ENCODE measurements at regions not wholly inside any gene's neighbourhood (a gene's known extent, or its start where the extent isn't known, plus 50 kb on each side); places are given as distances from the start of the nearest gene placed in this dataset.

DNA sequence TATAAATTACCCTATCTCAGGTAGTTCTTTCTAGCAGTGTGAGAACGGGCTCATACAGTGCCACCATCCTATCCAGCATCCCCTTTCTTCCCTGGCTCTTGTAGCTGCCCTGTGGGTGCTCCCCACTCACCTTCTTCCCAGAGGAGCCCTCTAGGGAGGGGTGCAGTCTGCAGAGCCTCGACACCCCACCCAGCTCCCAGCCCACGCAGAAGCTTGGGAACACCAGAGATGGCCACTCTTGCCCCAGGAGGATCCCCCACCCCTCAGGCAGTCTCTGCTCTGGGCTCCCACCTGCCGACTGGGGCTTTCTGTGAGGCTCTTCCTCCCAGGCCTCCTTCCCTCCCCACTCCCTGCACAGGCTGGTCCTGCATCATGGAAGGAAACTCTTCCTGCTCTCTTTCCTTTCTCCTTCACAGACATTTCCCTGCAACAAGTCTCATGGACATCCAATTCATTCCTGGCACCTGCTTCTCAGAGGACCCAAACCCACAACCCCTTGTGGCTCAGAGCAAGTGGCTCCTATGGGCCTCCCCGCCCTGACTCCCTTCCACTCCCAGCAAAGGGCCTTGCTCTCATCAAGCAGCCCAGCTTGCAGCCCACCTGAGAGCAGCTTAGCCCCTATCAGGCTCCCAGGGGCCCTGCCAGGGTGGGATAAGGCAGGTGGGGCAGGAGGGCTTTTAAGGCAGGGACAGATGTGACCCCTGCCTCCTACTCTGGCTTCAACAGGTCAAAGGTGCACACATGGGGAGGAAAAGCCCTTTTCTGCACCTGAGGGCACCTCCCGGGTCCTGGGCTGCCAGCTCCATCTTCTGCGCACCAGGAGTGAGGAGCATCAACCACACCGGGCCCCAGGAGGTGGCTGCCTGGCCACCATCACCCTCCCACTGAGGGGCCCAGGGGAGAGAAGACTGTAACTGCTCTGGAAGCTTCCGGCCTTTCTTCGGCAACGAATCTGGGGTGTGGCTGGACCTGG lies 263.8 kb upstream of the TNRC6C start:
- no peak for TF ChIP-seq TAF1 (IDR thresholded peaks at IDR 0.05; ENCODE audit: low read depth, low read length)
- TF ChIP-seq SPI1 (IDR thresholded peaks at IDR 0.05; ENCODE audit: low read depth, low read length), result no peak
- no peak for TF ChIP-seq POLR2AphosphoS5 (IDR thresholded peaks at IDR 0.05; ENCODE audit: low read depth, low read length)
- no peak for TF ChIP-seq POLR2A (IDR thresholded peaks at IDR 0.05; ENCODE audit: low read depth, low read length)
- TF ChIP-seq POU2F2 (IDR thresholded peaks at IDR 0.05; ENCODE audit: low read depth, low read length), result no peak
- no peak for TF ChIP-seq PAX5 (IDR thresholded peaks at IDR 0.05; ENCODE audit: insufficient read depth, low read length, severe bottlenecking)
- FAIRE-seq (no peak), DNase-seq (ENCODE audit: insufficient read length, low spot score) (no peak)

DNA sequence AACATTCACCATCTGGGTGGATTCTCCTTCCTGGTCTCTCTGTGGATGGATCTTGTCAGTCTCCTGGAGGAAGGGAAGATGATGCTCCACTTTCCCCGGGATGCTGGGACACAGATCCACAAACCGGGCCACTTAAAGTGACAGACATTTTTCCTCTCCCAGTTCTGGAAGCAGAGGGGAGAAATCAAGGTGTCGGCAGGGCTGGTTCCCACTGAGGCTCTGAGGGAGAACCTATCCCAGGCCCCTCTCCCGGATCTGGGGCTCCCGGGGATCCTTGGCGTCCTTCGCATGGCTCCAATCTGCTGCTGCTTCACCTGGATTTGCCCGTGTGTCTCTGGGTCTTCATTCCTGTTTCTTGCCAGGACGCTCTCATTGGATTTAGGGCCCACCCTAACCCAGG lies 263.1 kb upstream of the TNRC6C start:
- no peak for TF ChIP-seq SPI1 (IDR thresholded peaks at IDR 0.05; ENCODE audit: low read depth, low read length)
- DNase-seq (ENCODE audit: insufficient read length, low spot score) (no peak), FAIRE-seq (no peak)

DNA sequence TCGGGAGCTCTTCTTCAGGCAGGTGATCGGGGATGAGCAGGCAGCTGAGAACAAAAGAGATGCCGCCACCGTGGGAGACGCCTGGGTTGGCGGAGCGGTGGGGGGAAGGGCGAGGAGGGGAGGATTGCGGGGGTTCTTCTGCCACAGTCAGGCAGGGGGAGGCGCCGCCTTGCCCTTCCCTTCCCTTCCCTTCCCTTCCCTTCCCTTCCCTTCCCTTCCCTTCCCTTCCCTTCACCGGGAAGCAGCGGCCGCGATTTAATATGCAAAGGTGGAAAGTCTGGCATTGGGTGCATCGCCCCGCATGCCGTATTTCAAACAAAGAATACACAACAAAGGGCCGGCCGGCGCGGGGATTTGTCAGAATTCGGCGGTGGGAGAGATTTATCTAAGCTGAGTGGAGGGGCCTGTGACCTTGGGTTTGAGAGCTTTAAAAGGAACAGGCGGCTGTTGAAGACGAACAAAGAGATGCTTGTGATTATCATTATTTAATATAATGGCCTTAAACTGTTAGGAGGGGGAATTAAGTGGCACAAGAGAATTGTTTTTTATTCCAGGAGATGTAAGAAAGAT lies 262.3 kb upstream of the TNRC6C start:
- DNase-seq (ENCODE audit: insufficient read length, low spot score) (no peak), FAIRE-seq (no peak)
- no peak for TF ChIP-seq TAF1 (IDR thresholded peaks at IDR 0.05; ENCODE audit: low read depth, low read length)
- no peak for TF ChIP-seq POU2F2 (IDR thresholded peaks at IDR 0.05; ENCODE audit: low read depth, low read length)
- no peak for TF ChIP-seq POLR2AphosphoS5 (IDR thresholded peaks at IDR 0.05; ENCODE audit: low read depth, low read length)
- TF ChIP-seq POLR2A (IDR thresholded peaks at IDR 0.05; ENCODE audit: low read depth, low read length), result no peak
- no peak for TF ChIP-seq SPI1 (IDR thresholded peaks at IDR 0.05; ENCODE audit: low read depth, low read length)
- no peak for TF ChIP-seq PAX5 (IDR thresholded peaks at IDR 0.05; ENCODE audit: insufficient read depth, low read length, severe bottlenecking)

DNA sequence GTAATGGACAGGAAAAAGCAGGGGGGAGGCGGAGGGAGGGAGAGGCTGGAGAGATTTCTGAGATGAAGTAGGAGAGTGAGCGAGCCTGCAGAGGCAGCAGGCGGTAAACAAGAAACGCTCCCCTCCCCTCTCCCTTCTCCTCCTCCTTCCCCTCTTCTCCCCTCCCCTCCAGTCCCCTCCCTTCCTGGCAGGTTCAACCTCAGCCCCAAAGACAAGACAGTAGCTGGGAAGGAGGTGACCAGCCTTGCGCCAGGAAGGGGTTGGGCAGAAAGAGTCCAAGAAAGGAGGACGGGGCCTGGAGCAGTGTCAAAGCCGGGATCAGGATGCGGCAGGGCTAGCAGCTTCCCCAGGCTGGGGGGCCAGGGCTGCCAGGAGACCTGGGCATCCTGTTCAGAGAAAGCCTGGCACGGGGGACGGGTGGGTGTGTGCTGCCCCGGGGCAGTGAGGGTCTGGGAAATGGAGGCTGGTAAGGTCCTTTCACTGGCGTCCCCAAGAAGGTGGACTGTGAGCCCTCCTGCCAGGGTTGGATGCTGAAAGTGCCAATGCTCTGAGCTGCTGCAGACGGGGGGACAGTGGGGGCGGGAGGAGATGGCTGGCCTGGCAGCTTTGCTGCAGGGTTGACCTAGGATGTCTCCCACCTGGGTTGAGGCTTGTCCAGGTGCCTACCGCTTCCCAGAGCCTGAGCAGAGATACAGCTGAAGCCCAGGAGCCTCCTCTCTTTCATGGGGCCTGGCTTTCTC lies 261.6 kb upstream of the TNRC6C start:
- TF ChIP-seq SPI1 (IDR thresholded peaks at IDR 0.05; ENCODE audit: low read depth, low read length), result no peak
- no peak for TF ChIP-seq TAF1 (IDR thresholded peaks at IDR 0.05; ENCODE audit: low read depth, low read length)
- no peak for TF ChIP-seq POLR2A (IDR thresholded peaks at IDR 0.05; ENCODE audit: low read depth, low read length)
- TF ChIP-seq PAX5 (IDR thresholded peaks at IDR 0.05; ENCODE audit: insufficient read depth, low read length, severe bottlenecking), result no peak
- TF ChIP-seq POLR2AphosphoS5 (IDR thresholded peaks at IDR 0.05; ENCODE audit: low read depth, low read length), result no peak
- TF ChIP-seq POU2F2 (IDR thresholded peaks at IDR 0.05; ENCODE audit: low read depth, low read length), result no peak
- no peak for FAIRE-seq
- no peak for DNase-seq (ENCODE audit: insufficient read length, low spot score)

DNA sequence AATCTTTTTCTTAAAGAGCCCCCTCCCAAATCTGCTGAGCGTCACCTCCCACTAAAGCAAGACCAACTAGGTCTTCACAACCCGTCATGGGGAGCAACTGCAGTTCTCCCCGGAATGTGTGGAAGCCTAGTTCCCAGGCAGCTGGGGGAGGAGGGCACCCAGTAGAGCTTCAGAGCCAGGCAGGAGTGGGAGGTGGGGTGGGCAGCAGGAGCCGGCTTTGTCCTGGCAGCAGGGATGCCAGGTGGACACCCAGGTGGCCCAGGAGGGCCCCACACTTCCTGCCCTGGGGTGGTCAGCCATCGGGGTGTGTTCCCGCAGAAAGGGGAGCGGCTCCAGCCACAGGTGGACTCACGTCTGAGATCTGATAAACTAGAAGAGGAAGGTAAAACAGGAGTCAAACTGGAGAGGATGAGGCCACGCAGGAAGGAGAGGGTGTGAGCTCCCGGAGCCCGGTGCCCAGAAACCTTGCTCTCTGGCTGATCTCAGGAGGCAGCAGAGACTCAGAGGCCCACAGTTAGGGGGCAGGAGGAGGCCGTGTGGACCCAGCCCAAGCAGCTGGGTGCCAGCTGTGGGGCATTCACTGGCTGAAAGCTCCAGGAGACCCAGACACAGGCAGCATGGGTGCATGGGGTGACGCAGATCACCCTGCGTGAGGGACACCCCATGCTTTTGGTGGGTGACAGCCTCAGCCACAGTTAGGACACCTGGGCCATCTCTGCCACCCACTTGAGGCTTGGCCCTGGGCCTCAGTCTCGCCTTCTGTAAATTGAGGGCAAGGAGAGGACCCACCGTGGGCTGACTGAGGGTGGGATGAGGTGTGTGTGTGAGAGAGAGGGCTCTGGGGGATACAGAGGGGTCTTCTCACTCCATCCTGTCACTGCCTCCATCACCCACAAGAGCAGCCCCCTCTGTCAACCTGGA lies 260.8 kb upstream of the TNRC6C start:
- no peak for FAIRE-seq
- TF ChIP-seq TAF1 (IDR thresholded peaks at IDR 0.05; ENCODE audit: low read depth, low read length) (no peak), PAX5 (IDR thresholded peaks at IDR 0.05; ENCODE audit: insufficient read depth, low read length, severe bottlenecking) (no peak), POLR2AphosphoS5 (IDR thresholded peaks at IDR 0.05; ENCODE audit: low read depth, low read length) (no peak), POLR2A (IDR thresholded peaks at IDR 0.05; ENCODE audit: low read depth, low read length) (no peak)
- DNase-seq (ENCODE audit: insufficient read length, low spot score), result no peak

DNA sequence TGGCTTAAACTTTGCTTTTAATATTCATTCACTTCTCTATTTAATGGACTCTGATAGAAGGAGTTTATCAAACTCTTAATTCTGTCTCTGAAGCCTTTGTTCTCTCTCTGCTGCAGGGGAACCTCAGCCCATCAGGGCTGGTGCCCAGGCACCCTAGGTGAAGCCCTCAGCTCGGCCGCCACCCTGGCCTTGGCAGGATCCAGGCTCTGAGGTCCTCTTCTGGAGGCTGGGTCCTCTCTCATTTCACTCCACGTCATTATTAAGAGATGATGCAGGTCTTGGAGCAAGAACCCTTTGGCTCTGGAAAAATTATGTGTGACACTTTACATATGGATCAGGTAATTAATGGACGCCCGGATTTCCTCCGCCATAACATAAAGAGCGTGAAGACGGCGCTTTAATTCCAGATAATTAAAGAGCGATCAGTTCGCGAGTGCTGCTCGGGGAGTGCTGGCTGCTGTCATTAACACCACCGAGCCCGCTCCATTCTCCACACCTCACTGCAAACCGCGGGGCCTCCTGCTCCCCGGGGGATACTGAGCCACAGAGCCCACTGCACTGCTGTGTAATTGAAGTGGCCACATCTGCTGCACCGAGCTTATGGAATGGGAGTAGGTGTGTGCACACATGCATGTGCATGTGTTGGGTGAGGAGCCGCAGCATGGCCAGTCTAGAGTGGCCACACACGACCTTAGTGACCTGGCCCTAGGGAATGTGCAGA lies 259.4 kb upstream of the TNRC6C start:
- TF ChIP-seq POLR2AphosphoS5 (IDR thresholded peaks at IDR 0.05; ENCODE audit: low read depth, low read length), result no peak
- TF ChIP-seq POLR2A (IDR thresholded peaks at IDR 0.05; ENCODE audit: low read depth, low read length), result no peak
- TF ChIP-seq PAX5 (IDR thresholded peaks at IDR 0.05; ENCODE audit: insufficient read depth, low read length, severe bottlenecking), result no peak
- TF ChIP-seq SPI1 (IDR thresholded peaks at IDR 0.05; ENCODE audit: low read depth, low read length), result no peak
- TF ChIP-seq POU2F2 (IDR thresholded peaks at IDR 0.05; ENCODE audit: low read depth, low read length), result no peak
- no peak for TF ChIP-seq TAF1 (IDR thresholded peaks at IDR 0.05; ENCODE audit: low read depth, low read length)
- FAIRE-seq (no peak), DNase-seq (ENCODE audit: insufficient read length, low spot score) (no peak)

DNA sequence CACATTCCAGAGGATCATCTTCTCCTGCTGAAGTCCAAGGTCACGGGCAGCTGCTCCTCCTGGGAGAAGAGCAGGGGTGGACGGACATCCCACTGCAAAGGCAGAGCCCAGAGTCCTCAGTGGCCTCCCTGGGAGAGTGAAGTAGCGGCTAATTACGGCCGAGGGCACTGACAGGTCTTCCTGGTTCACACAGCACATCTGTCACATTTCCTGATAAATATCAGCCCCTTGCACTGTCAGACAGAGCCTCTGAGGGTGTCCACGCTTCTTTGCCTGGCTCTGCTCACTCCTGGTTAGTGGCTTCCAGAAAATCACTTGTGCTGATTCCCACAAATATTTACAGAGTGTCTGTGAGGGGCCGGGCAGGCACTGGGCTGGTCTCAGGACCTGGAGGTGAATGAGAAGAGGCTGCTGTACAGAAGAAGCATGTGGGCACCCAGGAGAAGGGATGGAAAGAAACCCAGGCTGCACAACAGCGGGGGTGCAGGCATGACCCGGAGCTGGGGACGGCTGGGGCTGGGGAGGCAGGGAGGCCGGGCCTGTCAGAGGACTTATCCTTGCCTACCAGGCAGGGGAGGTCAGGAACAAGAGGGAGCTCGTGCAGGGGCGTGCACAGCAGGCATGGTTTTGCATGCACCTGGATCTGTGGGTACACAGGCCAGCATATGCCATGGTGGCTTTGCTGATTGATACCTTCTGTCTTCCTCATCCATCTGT lies 258.2 kb upstream of the TNRC6C start:
- DNase-seq (ENCODE audit: insufficient read length, low spot score), result no peak
- no peak for TF ChIP-seq POU2F2 (IDR thresholded peaks at IDR 0.05; ENCODE audit: low read depth, low read length)
- no peak for TF ChIP-seq POLR2AphosphoS5 (IDR thresholded peaks at IDR 0.05; ENCODE audit: low read depth, low read length)
- TF ChIP-seq SPI1 (IDR thresholded peaks at IDR 0.05; ENCODE audit: low read depth, low read length), result no peak
- TF ChIP-seq PAX5 (IDR thresholded peaks at IDR 0.05; ENCODE audit: insufficient read depth, low read length, severe bottlenecking), result no peak
- no peak for TF ChIP-seq TAF1 (IDR thresholded peaks at IDR 0.05; ENCODE audit: low read depth, low read length)
- FAIRE-seq, result no peak

DNA sequence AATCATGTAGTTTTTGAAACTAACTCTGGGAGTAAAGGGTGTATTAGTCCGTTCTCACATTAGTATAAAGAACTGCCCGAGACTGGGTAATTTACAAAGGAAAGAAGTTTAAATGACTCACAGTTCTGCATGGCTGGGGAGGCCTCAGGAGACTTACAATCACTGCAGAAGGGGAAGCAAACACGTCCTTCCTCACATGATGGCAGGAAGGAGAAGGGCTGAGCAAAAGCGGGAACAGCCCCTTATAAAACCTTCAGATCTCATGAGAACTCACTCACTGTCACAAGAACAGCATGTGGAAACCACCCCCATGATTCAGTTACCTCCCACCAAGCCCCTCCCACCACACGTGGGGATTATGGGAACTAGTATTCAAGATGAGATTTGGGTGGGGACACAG lies 256.5 kb upstream of the TNRC6C start:
- TF ChIP-seq PAX5 (IDR thresholded peaks at IDR 0.05; ENCODE audit: insufficient read depth, low read length, severe bottlenecking) (no peak), POLR2AphosphoS5 (IDR thresholded peaks at IDR 0.05; ENCODE audit: low read depth, low read length) (no peak), SPI1 (IDR thresholded peaks at IDR 0.05; ENCODE audit: low read depth, low read length) (no peak), TAF1 (IDR thresholded peaks at IDR 0.05; ENCODE audit: low read depth, low read length) (no peak), POLR2A (IDR thresholded peaks at IDR 0.05; ENCODE audit: low read depth, low read length) (no peak), POU2F2 (IDR thresholded peaks at IDR 0.05; ENCODE audit: low read depth, low read length) (no peak)
- no peak for DNase-seq (ENCODE audit: insufficient read length, low spot score)
- no peak for FAIRE-seq
